ENCODE measurements at regions not wholly inside any gene's neighbourhood (a gene's known extent, or its start where the extent isn't known, plus 50 kb on each side); places are given as distances from the start of the nearest gene placed in this dataset.
"Not testable (repeated sequence)": the region's sequence is repeated elsewhere in the genome, so short reads cannot be mapped to it uniquely, and the experiment has no call there.

GRCh38 chr14:100007254-100007653, 58.0 kb upstream of the EVL start:
- TF ChIP-seq EMX1 (CRISPR knock-in tag; IDR thresholded peaks at IDR 0.05) (no peak), SMAD4 (CRISPR knock-in tag; IDR thresholded peaks at IDR 0.05) (no peak), ARID4B (CRISPR knock-in tag; IDR thresholded peaks at IDR 0.05; ENCODE audit: borderline replicate concordance) (no peak), MLX (CRISPR knock-in tag; IDR thresholded peaks at IDR 0.05) (no peak), IRF1 (CRISPR knock-in tag; IDR thresholded peaks at IDR 0.05) (no peak), JUN (CRISPR knock-in tag; IDR thresholded peaks at IDR 0.05) (no peak), ZNF219 (CRISPR knock-in tag; IDR thresholded peaks at IDR 0.05; ENCODE audit: borderline replicate concordance) (no peak), HMGXB4 (CRISPR knock-in tag; IDR thresholded peaks at IDR 0.05) (no peak), E2F4 (CRISPR knock-in tag; IDR thresholded peaks at IDR 0.05; ENCODE audit: borderline replicate concordance, low read depth) (no peak), GRHL2 (CRISPR knock-in tag; IDR thresholded peaks at IDR 0.05; ENCODE audit: insufficient replicate concordance, severe bottlenecking) (no peak), GTF2I (CRISPR knock-in tag; conservative IDR thresholded peaks at IDR 0.05) (no peak), KAT7 (CRISPR knock-in tag; IDR thresholded peaks at IDR 0.05; ENCODE audit: borderline replicate concordance) (no peak), ATF6 (CRISPR knock-in tag; IDR thresholded peaks at IDR 0.05) (no peak), NFATC4 (CRISPR knock-in tag; IDR thresholded peaks at IDR 0.05) (no peak)
- TF ChIP-seq, protein P1, sequence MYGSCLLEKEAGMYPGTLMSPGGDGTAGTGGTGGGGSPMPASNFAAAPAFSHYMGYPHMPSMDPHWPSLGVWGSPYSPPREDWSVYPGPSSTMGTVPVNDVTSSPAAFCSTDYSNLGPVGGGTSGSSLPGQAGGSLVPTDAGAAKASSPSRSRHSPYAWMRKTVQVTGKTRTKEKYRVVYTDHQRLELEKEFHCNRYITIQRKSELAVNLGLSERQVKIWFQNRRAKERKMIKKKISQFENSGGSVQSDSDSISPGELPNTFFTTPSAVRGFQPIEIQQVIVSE (CRISPR knock-in tag; IDR thresholded peaks at IDR 0.05; ENCODE audit: borderline replicate concordance): no peak
- TF ChIP-seq, protein P2, sequence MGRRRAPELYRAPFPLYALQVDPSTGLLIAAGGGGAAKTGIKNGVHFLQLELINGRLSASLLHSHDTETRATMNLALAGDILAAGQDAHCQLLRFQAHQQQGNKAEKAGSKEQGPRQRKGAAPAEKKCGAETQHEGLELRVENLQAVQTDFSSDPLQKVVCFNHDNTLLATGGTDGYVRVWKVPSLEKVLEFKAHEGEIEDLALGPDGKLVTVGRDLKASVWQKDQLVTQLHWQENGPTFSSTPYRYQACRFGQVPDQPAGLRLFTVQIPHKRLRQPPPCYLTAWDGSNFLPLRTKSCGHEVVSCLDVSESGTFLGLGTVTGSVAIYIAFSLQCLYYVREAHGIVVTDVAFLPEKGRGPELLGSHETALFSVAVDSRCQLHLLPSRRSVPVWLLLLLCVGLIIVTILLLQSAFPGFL (CRISPR knock-in tag; IDR thresholded peaks at IDR 0.05; ENCODE audit: borderline replicate concordance): no peak
- peaks cover 3% of the 10 kb centered on the region for H3K4me1 Mint-ChIP-seq
- ChIA-PET POLR2A (no interaction called here), CTCF (no interaction called here)
- ATAC-seq: no peak
- no peaks in the 10 kb centered on the region; the same call in 1 of the 2 replicates for H3K27me3 Mint-ChIP-seq (ENCODE audit: low read depth)
- no peak overlapping the region for H3K4me3 Mint-ChIP-seq
- no peak for DNase-seq (ENCODE audit: low spot score)
- H3K27ac Mint-ChIP-seq: no peak overlapping the region
- peaks cover 41% of the 10 kb centered on the region for H3K9me3 Mint-ChIP-seq
- H3K36me3 Mint-ChIP-seq: peaks cover 36% of the 10 kb centered on the region

- POLR2A ChIA-PET; H3K27me3 Mint-ChIP-seq (ENCODE audit: low read depth); H3K27ac Mint-ChIP-seq; DNase-seq (ENCODE audit: low spot score); H3K4me1 Mint-ChIP-seq; H3K4me3 Mint-ChIP-seq; ATAC-seq; CTCF ChIA-PET: not testable (repeated sequence)
- peaks cover 18% of the 10 kb centered on the region for H3K36me3 Mint-ChIP-seq
- H3K9me3 Mint-ChIP-seq: peaks cover 34% of the 10 kb centered on the region
Observed at GRCh38 chr14:100009802-100010201, 55.4 kb upstream of the EVL start.
